Astrocyte (in vitro differentiated cells and primary cell): ENCODE measurements at regions not wholly inside any gene's neighbourhood (a gene's known extent, or its start where the extent isn't known, plus 50 kb on each side); places are given as distances from the start of the nearest gene placed in this dataset.

Source experiments
- CTCF ChIP-seq: IDR thresholded peaks from 2 replicates; pipeline ENCODE4 v1.5.1; 2011; ENCODE audit warnings: low read depth, mild to moderate bottlenecking, inconsistent platforms, low read length, moderate library complexity; ENCODE audit not compliant: insufficient read depth
- EZH2 ChIP-seq: IDR thresholded peaks from 2 replicates; pipeline ENCODE4 v1.6.1; 2012; ENCODE audit warnings: mild to moderate bottlenecking, low read length, inconsistent platforms; ENCODE audit not compliant: insufficient read depth

- no peak for TF ChIP-seq CTCF
- no peak for TF ChIP-seq EZH2
Measured at GRCh38 chrX:131724292-131724691, 180.4 kb downstream of the OR13H1 start.
